OCI-LY3 (cell line): ENCODE measurements at regions not wholly inside any gene's neighbourhood (a gene's known extent, or its start where the extent isn't known, plus 50 kb on each side); places are given as distances from the start of the nearest gene placed in this dataset.

Experiments used
- CTCF ChIP-seq: fragments of 200-600, 300-600 bp; sonication (generic); IDR thresholded peaks from 2 replicates; pipeline ENCODE4 v1.5.1; 2014; ENCODE audit warnings: antibody characterized with exemption, low read length, low read depth
- EZH2phosphoT487 ChIP-seq: fragments of 200-600 bp; shearing (Covaris generic); IDR thresholded peaks from 2 replicates; pipeline ENCODE4 v1.6.1; 2018; ENCODE audit warnings: antibody characterized with exemption, mixed run types, low read depth

DNA sequence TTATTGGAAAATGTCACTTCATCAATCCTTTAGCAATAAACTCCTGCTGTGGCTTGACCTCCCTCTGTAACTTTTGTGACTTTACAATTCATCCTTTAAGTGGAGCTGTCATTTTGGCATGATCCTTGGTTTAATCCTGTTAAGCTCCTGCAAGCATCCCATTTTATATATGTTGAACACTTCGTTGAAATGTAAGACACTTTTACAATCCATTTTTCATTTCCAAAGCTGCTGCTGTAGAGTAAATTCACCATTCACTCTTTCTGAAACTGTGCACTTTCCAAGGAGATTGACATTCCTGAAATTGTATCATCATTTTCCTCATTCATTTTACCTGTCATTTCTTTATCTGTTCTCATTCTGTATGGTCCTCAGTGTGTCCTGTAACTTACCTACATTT, 1003.2 kb upstream of the GOT2 start:
- TF ChIP-seq CTCF = no peak
- TF ChIP-seq EZH2phosphoT487 = no peak
